Cardiac muscle cell (in vitro differentiated cells and primary cell): ENCODE measurements at regions not wholly inside any gene's neighbourhood (a gene's known extent, or its start where the extent isn't known, plus 50 kb on each side); places are given as distances from the start of the nearest gene placed in this dataset.
"Not testable (repeated sequence)": the region's sequence is repeated elsewhere in the genome, so short reads cannot be mapped to it uniquely, and the experiment has no call there.

Source experiments
- DNase-seq, 2 donors: peaks; one replicate each; pipeline versions ENCODE4 v3.0.0 to v3.0.0-alpha.2; 2010 to 2017; ENCODE audit warnings: low read depth in 1 of 2, low spot score in 1 of 2
- H3K27ac ChIP-seq: fragments of 200-600 bp; sonication (generic); 2 replicates; pipeline ENCODE4 v1.5.1; 2016
- H3K27me3 ChIP-seq: fragments of 200-600 bp; sonication (generic); 2 replicates; pipeline ENCODE4 v1.6.0; 2016; ENCODE audit warnings: control low read depth
- H3K36me3 ChIP-seq: fragments of 200-600 bp; sonication (generic); 2 replicates; pipeline ENCODE4 v1.5.1; 2016; ENCODE audit warnings: control low read depth
- H3K4me1 ChIP-seq: fragments of 200-600 bp; sonication (generic); 2 replicates; pipeline ENCODE4 v1.8.1; 2017; ENCODE audit warnings: low read depth, mild to moderate bottlenecking, mixed run types
- H3K4me3 ChIP-seq: fragments of 200-600 bp; sonication (generic); 2 replicates; pipeline ENCODE4 v1.5.1; 2016; ENCODE audit warnings: mild to moderate bottlenecking
- H3K9me3 ChIP-seq: fragments of 200-600 bp; sonication (generic); 2 replicates; pipeline ENCODE4 v1.5.1; 2017; ENCODE audit warnings: low read depth, mild to moderate bottlenecking, control low read depth
- CTCF ChIP-seq: IDR thresholded peaks from 2 replicates; pipeline ENCODE4 v1.5.1; 2012; ENCODE audit warnings: low read depth, mild to moderate bottlenecking, low read length

DNA sequence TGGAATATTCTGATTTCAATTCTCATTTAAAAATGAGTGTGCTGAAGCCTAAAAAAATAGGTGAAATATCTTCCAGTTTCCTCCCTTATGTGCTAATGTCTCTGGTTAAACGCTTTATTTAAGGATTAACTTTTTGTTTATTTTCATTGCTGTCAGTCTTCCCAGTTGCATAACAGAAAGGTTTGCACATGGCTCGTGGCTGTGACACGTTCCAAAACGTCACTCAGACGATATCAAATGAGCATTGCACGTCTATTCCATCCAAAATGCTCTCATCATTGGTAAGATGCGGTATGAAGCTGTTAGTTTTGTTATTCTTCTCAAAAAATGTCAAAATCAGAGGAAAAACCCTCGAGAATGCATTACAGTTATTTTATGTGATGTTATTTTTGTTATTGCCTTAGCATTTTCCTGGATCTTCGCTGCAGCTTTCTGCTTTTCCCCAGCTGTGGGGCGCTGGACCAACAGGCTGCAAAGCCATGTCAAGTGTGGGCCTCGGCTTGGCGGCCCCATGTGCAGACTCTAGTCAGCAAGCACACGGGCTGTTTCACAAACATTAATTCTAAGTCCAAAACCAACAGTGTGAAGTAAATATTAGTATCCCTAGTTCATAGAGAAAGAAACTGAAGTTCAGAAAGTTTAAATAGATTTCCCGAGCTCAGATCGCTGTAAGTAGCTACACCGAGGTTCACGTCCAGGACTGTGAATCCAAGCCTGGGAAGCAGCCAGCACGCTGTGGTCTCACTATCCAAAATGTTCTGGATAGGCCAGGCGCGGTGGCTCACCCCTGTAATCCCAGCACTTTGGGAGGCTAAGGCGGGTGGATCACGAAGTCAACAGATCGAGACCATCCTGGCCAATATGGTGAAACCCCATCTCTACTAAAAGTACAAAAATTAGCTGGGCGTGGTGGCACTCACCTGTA is 793.4 kb upstream of the FRG1 start:
- Histone ChIP-seq H3K27me3 (no peaks in the 10 kb centered on the region), H3K4me3 (no peak overlapping the region), H3K36me3 (no peaks in the 10 kb centered on the region), H3K4me1 (no peaks in the 10 kb centered on the region), H3K27ac (no peak overlapping the region), H3K9me3 (no peaks in the 10 kb centered on the region)
- no peak for TF ChIP-seq CTCF
- no peak for DNase-seq

DNA sequence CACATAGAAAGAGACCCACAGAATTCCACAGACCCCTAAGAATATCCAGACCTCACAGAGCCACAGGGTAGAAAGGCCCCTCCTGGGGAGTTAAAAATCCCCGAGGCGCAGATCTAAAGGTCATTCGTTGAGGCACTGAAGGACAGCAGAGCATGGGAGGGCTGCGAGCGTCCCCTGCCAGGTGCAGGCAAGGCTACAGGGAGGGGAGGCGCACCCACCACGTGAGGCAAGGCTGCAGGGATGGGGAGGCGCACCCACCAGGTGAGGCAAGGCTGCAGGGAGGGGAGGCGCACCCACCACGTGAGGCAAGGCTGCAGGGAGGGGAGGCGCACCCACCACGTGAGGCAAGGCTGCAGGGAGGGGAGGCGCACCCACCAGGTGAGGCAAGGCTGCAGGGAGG is 785.6 kb upstream of the FRG1 start:
- not testable (repeated sequence) for H3K4me3 ChIP-seq, H3K27ac ChIP-seq

GRCh38 chr4:189162073-189162789 is 778.4 kb upstream of the FRG1 start:
- Histone ChIP-seq H3K4me3 (no peak overlapping the region), H3K4me1 (no peaks in the 10 kb centered on the region), H3K27ac (no peak overlapping the region), H3K9me3 (no peaks in the 10 kb centered on the region), H3K27me3 (no peaks in the 10 kb centered on the region), H3K36me3 (no peaks in the 10 kb centered on the region)
- TF ChIP-seq CTCF: no peak
- no peak for DNase-seq

More for the DNA sequence above, 785.6 kb upstream of the FRG1 start:
- not testable (repeated sequence) for H3K9me3 ChIP-seq, H3K36me3 ChIP-seq, H3K4me1 ChIP-seq, H3K27me3 ChIP-seq, DNase-seq

DNA sequence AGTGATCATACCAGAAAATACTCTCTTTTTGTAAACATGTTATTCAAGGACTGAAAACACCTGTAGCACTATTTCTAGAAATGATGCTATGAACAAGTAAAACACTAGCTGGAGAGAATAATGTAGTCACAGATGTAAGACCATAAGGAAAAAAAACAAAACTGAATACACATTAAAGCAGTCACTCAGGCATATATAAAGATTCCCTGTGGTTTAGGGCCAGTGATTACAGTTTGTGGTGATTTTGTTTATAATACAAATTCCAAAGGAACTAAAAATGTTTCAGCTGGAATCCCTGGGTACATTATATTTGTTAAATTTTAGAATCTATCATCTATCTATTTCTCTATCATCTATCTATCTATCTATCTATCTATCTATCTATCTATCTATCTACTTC is 777.8 kb upstream of the FRG1 start:
- H3K36me3 ChIP-seq: no peaks in the 10 kb centered on the region
- H3K9me3 ChIP-seq: no peaks in the 10 kb centered on the region
- H3K27me3 ChIP-seq: no peaks in the 10 kb centered on the region
- no peak for DNase-seq
- H3K4me3 ChIP-seq: no peak overlapping the region
- no peak overlapping the region for H3K27ac ChIP-seq
- H3K4me1 ChIP-seq: no peaks in the 10 kb centered on the region
- no peak for TF ChIP-seq CTCF

DNA sequence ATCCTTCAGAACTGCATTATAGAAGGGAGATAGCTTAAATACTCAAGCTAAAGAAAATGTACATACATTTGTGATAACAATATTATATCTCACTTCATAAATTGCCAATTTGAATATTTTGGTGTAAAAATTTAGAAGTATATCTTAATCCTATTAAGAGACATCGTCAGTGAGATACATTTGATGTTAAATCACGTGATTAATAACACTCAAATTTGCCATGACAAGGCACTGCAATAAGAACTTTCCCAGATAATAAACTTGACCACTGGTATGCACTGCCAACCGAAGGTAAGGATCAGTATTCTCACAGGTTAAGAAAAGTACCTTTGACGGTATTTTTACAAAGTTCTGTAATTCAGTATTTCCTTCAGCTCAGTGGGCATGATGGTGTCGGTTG is 764.7 kb upstream of the FRG1 start:
- no peaks in the 10 kb centered on the region for H3K9me3 ChIP-seq
- H3K36me3 ChIP-seq: no peaks in the 10 kb centered on the region
- no peak for TF ChIP-seq CTCF
- no peak overlapping the region for H3K27ac ChIP-seq
- H3K27me3 ChIP-seq: no peaks in the 10 kb centered on the region
- H3K4me3 ChIP-seq: no peak overlapping the region
- no peak for DNase-seq
- H3K4me1 ChIP-seq: no peaks in the 10 kb centered on the region

GRCh38 chr4:189177130-189177529 is 763.5 kb upstream of the FRG1 start:
- no peaks in the 10 kb centered on the region for H3K36me3 ChIP-seq
- H3K9me3 ChIP-seq: no peaks in the 10 kb centered on the region
- no peak for TF ChIP-seq CTCF
- H3K4me1 ChIP-seq: no peaks in the 10 kb centered on the region
- no peak overlapping the region for H3K4me3 ChIP-seq
- no peak for DNase-seq
- H3K27ac ChIP-seq: no peak overlapping the region
- no peaks in the 10 kb centered on the region for H3K27me3 ChIP-seq
